NCI-H526 (cell line): ENCODE measurements at regions not wholly inside any gene's neighbourhood (a gene's known extent, or its start where the extent isn't known, plus 50 kb on each side); places are given as distances from the start of the nearest gene placed in this dataset.

ENCODE experiments used
- DNase-seq, 2 experiments: peaks; one replicate each; lab custom pipeline; 2025; lab: John Stamatoyannopoulos, UW

- DNase-seq: no peak
These were observed 51.3 kb downstream of the OR10H4 start for GRCh38 chr19:16000024-16000663.

GRCh38 chr19:16001481-16002312 is 52.9 kb downstream of the OR10H4 start:
- DNase-seq: no peak

GRCh38 chr19:16002406-16003384 is 53.9 kb downstream of the OR10H4 start:
- DNase-seq: no peak

- DNase-seq: no peak
These were observed 54.6 kb downstream of the OR10H4 start for GRCh38 chr19:16003391-16003790.

- no peak for DNase-seq
These were observed 57.1 kb downstream of the OR10H4 start for GRCh38 chr19:16005925-16006324.

- no peak for DNase-seq
These were observed 63.7 kb upstream of the TPM4 start for GRCh38 chr19:16012552-16012951.

GRCh38 chr19:16013181-16013850 is 63.0 kb upstream of the TPM4 start:
- no peak for DNase-seq

- DNase-seq: no peak
These were observed 62.1 kb upstream of the TPM4 start for GRCh38 chr19:16013851-16014840.

- no peak for DNase-seq
These were observed 61.1 kb upstream of the TPM4 start for GRCh38 chr19:16014923-16015804.

- no peak for DNase-seq
These were observed 60.5 kb upstream of the TPM4 start for GRCh38 chr19:16015805-16016173.

GRCh38 chr19:16016226-16017137 is 59.8 kb upstream of the TPM4 start:
- DNase-seq: no peak

- DNase-seq: no peak
These were observed 59.2 kb upstream of the TPM4 start for GRCh38 chr19:16017138-16017490.

- no peak for DNase-seq
These were observed 58.1 kb upstream of the TPM4 start for GRCh38 chr19:16018106-16018755.

- no peak for DNase-seq
These were observed 57.3 kb upstream of the TPM4 start for GRCh38 chr19:16018801-16019551.

GRCh38 chr19:16019691-16020448 is 56.4 kb upstream of the TPM4 start:
- DNase-seq: no peak

- DNase-seq: no peak
These were observed 54.5 kb upstream of the TPM4 start for GRCh38 chr19:16021796-16022195.

- DNase-seq: no peak
These were observed 54.0 kb upstream of the TPM4 start for GRCh38 chr19:16022251-16022650.
